ENCODE measurements at regions not wholly inside any gene's neighbourhood (a gene's known extent, or its start where the extent isn't known, plus 50 kb on each side); places are given as distances from the start of the nearest gene placed in this dataset.
A peak's percentile ranks its signal among the peaks of the same experiment; 100 is the strongest.

DNA sequence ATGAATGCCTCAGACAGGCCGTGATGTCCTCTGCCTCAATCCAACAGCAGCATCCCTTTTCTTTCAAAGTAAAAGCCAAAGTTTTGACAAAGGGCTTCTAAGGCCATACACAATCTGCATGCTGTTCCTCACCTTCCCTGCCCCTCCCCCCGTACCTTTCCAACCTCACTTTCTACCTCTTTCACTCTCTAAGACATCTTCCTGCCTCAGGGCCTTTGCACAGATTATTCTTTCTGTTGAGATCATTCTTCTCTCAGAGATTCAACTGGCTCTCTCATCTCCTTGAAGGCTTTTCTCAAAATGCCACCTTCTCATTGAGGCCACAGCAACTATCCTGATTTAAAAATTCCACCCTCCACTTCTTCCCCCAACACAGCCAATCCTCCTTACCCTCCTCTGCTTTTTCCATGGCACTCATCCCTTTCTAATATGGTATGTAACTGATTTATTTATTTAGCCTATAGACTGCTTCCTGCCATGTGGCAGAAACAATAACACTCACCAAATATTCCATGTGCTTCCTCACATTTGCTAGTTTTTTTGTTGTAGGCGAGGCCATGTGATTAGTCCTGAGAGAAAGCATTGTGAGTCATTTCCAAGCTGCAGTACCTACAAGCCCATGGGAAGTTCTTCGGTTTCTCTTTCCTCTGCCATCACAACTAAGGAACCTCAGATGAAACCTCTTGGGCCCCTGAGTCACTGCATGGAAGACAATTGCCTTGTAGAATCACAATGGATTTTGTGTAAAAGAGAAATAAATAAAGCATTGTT, 58.7 kb upstream of the GADD45A start:
- DNase-seq, result peak in 2 of 42 donors; percentile 12 to 30
- intact Hi-C loops (cut with DNase I), result no loop called here

DNA sequence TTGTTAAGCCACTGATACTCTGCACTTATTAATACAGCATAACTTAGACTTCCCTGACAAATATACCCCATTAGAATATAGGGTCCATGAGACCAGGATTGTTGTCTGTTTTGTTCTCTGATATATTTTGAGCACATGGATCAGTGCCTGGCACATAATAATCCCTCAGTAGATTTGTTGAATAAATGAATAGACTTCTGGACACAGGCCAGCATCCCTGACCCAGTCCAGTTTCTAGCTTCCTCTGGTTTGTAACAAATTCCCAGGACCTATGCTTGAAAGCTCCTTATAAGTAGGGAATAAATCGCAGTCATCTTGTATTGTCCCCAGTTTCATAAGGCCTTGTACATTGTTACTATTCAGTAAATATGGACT, 58.2 kb upstream of the GADD45A start:
- intact Hi-C loops (cut with DNase I), result no loop called here
- peak in 1 of 42 donors; percentile 5 for DNase-seq

DNA sequence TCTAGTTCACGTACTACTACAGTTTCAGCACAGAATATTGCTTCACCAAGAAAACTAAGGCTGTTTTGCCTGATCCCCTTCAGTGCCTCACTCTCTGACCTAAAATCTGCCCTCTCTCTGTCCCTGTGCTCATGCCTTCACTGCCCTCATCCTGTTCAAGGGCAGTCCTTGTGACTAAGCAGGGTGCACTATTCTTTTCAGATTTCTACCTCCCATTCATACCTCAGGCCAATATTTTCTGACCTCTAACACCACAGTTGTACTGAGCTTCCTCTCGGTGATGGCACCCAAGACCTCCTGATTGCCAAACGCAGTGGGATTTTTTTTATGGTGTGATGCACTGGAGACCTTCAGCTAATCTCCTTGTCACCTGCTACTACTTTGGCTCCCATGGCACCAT, 57.7 kb upstream of the GADD45A start:
- intact Hi-C loops (cut with DNase I), result no loop called here
- DNase-seq, result peak in 2 of 42 donors; percentile 3 to 13

DNA sequence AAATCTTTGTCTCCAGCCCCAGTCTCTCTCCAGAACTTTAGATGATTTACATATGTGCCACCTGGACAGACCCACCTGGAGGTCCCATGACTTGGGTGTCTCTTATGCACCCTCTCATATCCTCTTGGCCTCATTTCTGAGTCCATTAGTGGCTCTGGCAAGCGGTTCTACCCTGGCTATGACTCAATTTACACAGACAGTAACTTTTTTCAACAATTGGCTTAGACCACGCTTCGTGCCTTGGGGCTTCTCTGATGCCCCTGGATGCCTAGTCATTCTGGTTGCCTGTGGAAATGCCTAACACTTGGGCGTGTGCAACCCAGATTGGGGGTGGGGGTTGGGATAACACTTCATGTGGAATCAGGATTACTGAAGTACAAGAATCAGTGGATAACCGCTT, 57.1 kb upstream of the GADD45A start:
- intact Hi-C loops (cut with DNase I), result no loop called here
- DNase-seq, result no peak

DNA sequence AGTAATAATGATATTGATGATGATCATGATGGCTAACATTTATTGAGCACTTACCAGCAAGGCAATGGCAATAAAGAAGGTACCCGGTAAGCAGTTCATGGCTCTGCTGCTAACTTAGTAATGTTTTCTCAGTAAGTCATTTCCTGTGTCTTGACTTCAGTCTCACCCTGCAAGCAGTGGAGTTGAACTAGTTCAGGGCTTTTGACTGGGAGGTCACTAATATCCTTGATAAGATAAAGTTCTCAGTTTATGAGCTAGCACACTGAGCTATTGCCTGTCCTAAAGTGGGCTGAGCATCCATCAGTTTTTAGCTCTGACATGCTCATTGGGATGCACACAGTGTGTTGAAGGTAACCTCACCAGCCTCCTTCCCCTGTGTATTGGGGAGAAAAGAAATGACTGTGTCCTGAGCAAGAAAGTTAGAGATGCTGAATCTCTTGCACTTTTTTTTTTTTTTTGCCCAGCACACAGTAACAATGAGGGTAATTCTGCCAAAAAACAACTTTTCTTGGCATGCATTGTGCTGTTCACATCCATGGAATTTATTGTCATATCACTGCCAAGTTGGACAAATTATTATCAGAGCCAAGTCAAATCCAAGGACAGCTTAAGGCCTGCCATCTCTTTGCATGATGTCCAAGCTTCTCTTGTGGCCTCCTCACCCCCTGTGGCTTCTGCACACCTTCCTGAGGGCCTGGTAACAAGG, 55.5 kb upstream of the GADD45A start:
- intact Hi-C loops (cut with DNase I), result no loop called here
- peak in 1 of 42 donors; percentile 7 for DNase-seq

DNA sequence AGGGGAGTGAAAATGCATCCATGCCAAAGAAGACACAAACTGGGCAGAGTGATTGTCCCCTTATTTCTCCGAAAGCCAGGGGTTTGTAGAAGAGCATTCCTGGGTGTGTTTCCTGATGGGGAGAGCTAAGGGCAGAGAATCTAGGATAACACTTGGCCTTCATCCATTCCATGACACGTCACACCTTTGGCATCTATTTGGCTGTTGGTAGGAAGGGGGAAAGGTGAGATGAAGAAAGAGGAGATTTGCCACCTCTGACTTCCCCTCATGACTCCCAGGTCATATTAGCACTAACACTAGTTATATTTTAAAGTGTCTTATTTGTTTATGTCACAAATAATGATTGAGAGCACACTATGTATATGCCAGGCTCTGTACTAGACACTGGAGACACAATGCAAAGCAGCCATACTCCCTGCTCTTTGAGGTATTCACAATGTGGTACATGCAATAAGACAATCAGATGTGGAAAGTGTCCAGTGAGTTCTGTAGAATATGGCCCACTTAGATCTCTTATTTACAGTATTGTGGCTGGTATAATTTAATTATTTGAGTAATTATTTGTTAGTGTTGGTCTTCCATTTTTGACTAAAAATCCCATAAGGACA, 54.5 kb upstream of the GADD45A start:
- intact Hi-C loops (cut with DNase I), result no loop called here
- peak in 1 of 42 donors; percentile 0 for DNase-seq

GRCh38 chr1:67632356-67632755, 52.6 kb upstream of the GADD45A start:
- DNase-seq, result peak in 1 of 42 donors; percentile 21
- intact Hi-C loops (cut with DNase I), result no loop called here

DNA sequence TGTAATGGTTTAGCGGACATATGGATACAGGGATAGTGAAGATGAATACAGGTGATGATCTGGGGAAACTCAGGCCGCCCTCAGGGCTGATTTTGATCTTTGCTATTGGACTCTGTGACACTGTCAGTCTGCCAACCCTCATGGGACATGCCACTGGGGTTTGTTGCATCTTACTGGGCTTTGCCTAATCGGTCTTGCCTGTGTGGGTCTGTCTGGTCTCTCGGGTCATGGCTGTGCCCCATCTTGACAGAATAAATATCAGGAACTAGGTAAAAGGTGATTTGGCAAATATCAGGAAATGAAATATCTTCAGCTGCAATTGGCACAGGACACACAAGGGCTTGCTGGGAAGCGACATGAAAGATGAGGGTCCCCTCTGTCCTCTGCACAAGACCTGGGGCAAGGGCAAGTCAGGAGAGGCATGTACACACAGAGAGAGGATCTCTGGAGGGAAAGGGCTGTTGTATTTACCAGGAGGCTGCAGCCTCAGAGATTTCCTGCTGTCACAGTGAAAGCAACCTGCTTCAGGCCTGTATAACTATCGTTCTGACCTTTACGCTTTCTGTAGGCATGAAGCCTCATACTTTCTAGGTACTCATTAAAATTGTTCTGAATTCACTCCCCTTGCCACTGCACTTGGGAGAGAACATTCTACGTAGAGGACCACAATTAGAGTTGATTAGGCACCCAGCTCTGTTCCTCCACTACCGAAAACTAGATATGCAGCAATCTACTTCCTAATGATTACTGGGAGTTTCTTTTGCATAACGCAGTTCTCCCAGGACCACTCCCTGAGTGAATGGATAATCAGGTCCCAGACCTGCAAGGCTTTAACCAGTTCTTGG, 52.0 kb upstream of the GADD45A start:
- DNase-seq, result peak in 1 of 42 donors; percentile 31
- intact Hi-C loops (cut with DNase I), result no loop called here

DNA sequence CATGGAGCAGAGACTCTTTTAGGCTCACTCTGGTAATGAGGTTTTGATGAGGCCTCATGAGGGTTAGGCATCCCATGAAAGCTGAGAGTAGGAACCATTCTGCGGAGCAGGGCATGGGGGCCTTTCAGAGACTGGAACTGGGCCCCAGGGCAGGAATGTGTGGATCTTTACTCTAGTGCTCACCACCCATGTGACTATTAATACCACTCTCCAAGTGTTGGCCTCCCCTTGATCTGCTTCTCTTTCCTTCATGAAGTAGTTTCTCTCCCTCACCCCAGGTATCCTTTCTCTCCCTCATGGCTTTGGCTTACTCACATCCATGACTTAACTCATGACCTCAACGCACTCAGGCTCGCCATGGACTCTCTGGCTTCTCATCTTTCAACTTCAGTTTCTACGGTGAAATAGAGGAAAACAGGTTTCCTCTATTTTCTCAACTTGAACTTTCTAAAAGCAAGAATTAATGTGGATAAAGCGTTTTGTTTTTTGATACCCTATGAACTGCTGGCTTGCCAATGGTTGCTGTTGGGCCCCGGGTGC, 50.5 kb upstream of the GADD45A start:
- no peak for DNase-seq
- intact Hi-C loops (cut with DNase I), result no loop called here

DNA sequence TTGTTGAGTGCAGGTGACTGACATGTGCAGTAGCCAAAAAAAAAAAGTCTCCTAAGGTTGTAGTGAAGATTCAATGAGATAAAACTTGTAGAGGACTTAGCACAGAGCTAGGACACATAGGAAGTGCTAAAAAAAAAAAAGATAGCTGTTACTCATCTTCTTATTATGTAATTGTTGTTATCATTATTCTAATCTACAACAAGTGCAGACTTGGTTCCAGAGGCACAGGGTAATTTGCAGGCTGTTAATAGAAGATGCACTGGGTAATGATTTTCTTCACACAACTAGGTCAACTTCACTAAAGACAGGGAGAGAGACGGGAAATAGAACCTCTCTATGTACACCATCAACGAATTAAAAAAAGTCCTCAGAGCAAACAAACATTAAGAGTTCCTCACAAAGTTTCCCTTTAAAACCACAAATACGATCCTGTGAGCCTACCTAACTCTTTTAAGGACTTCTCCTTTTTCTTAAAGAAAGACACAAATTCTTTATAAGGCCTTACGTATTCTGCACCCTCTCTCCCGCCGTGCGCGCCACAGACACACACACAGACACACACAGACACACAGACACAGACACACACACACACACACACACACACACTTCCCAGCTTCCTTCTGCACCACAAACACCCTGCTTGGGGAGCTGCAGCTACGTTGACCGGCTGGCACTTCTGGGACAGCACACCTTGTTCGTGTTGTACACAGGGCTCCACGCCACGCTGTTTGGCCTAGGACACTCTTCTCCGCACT, 49.8 kb upstream of the GADD45A start:
- DNase-seq, result no peak

More for the DNA sequence above, 49.8 kb upstream of the GADD45A start:
- intact Hi-C loops (cut with DNase I), result no loop called here
